GM21619 (cell line): ENCODE measurements at regions not wholly inside any gene's neighbourhood (a gene's known extent, or its start where the extent isn't known, plus 50 kb on each side); places are given as distances from the start of the nearest gene placed in this dataset.
A peak's percentile ranks its signal among the peaks of the same experiment; 100 is the strongest.
"Not testable (repeated sequence)": the region's sequence is repeated elsewhere in the genome, so short reads cannot be mapped to it uniquely, and the experiment has no call there.

Experiments used
- ATAC-seq: cut with Tn5 transposase; IDR thresholded peaks from one replicate; pipeline ENCODE4 v1.9.1; 2021; ENCODE audit not compliant: unreplicated experiment

DNA sequence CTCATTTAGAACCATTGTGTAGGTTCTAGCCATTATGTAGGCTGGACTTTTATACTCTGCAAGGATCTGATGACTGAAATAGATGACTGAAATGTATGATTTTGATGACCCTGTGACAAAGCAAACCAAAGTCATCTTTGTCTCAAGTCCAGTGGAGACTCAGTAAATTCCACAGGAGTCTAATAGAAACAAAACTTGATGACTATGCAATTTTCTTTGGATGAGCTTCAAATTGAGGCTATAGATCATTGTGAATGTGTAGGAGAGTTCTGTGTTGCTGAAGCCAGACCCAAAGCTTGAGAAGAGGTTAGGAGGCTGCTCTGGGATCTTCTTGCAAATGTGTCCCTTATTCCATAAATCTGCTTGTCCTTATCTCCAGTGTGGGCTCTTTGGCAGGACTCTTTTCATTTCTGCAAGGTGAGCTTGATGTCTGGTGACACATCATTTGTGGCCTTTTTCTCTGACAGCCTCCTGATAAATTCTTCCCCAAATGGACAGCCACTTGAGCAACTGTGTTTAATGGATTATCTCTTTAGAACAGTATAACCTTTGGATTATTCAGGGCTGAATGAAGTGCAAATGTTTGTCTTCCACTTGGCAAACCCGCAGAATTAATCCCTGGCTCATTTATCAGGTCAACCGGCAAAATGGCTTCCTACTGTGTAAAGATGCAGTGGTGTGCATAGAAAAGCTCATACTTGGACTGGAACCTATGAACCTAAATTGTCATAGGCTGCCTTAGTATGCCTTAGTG is 235.1 kb upstream of the ANKH start:
- ATAC-seq, result no peak

DNA sequence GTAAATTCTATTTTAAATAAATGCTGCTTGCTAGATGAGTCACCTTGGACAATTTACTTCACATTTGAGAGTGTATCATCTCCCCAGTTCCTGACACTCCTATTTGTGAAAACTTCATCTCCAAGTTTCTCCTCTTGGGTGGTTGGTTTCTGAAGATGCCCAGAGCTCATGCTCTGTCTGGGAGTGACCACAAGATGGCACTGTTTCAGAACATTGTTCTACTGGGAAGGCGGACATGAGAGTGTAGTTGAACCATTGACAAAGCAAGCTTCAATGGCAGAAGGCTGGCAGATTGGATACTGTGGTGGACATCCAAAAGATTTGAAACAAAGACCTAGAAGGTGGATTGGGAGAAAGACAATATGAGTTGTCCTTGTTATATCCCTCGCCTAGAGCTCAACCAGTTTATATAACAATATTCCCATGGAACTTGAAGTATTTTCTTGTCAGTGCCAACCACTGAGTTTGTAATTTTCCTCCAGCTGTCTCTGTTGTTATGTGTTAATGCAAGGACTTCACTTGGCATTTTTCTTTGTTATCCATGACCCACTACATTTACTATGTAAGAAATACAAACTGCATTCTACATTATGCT is 234.3 kb upstream of the ANKH start:
- ATAC-seq, result peak; percentile 90

DNA sequence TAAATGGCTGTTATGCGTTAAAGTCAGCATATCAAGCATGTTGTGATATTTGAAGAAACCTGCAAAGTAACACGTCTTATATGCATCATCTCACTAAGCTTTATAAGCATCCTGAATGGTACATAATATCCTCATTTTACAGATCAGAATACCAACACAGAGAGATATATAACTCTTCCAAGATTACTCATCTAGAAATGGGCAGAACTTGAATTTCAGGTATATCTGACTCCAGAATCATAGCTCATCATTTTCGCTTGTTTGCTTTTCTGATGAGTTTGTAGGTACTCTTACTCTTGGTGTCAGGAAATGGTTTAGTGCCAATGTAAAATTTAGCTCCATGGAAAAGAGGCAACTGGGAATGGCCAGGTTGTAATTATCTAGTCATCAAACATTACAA is 232.3 kb upstream of the ANKH start:
- no peak for ATAC-seq

DNA sequence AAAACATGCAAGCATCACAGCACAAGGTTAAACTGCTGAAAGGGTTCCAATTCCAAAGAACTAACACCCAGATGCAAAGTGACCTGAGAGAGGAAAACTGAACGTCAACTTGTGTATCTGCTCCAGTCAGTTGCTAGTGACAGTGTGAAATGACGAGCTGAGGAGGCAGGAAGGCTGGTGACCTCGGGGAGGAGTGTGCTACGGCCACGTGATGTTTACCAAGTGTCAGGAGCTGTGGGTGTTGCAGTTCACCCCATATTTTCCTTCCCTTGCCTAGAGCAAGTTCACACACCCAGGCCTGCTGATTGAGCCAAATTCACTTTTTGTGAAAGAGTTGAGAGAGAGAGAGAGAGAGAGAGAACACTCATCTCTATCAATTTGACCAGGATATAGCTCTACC is 231.6 kb upstream of the ANKH start:
- no peak for ATAC-seq

DNA sequence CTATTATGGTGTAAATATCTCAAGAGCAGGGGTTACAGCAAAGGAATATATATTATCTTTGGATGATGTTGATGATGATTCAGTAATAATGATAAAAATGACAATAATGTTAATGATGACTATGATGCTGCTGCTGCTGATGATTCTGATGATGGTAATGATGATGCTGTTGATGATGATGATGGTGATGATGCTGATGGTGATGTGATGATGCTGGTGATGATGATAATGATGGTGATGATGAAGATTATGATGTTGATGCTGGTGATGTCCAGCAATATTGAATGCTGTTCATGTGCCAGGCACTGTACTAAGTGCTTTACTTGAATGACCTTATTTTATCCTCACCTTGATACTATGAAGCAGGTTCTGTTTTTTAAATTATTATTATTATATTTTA is 226.0 kb upstream of the ANKH start:
- no peak for ATAC-seq

DNA sequence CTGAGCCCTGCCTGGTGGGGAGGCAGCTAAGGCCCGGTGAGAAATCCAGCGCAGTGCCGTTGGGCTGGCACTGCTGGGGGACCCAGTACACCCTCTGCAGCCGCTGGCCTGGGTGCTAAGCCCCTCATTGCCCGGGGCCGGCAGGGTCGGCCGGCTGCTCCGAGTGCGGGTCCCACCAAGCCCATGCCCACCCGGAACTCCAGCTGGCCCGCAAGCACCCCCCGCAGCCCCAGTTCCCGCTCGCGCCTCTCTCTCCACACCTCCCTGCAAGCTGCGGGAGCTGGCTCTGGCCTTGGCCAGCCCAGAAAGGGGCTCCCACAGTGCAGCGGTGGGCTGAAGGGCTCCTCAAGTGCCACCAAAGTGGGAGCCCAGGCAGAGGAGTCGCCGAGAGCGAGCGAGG is 225.1 kb upstream of the ANKH start:
- ATAC-seq, result not testable (repeated sequence)

DNA sequence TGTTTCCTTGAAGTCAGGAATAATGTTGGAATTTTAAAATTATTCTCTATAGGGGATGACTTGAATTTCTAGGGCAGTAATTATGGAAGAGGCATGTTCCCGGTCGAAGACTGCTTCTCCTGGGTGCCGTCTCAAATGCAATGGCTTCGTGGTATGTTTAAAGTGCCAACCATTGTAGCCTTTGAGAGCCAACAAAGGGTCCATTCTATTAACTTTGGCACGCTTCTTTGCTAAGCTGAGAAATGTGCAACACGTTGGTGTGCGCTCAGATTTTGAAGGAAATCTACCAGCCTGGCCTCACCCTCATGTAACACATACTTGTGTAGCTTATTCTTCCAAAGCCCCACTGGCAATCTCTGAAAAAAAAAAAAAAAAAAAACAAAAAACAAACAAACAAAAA is 221.2 kb upstream of the ANKH start:
- no peak for ATAC-seq

DNA sequence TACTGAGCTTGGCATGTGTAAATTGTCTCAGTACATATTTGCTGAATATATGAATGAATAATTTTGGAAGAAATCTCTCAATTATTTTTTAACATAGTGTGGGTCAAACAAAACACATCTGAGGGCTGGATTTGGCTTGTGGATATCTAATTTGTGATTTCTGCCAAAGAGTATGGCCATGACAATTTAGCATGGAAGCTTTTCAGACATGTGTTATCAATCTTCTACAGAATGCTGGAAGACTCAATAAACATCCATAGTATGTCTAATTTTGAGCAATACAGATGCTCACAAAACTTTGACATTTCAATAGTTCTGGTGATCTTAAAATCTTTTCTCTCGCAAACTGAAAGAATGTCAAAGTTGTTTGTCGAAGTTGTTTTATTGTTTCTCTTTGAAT is 214.1 kb upstream of the ANKH start:
- no peak for ATAC-seq

DNA sequence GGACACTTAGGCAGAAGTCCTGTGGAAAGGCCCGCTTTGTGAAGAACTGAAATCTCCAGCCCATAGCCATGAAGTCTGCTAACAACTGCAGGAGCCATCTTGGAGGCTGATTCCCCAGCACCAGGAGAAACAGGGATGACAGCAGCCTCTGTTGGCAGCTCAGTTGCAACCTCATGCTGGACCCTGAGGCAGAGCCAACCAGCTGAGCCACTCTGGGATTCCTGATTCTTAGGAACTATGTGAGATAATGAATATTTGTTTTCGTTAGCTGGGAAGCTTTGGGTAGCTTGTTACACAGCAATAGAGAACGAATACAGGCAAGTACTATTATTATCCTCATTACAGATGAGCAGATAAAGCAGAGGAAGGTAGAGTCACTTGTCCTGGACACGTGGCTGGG is 210.5 kb upstream of the ANKH start:
- ATAC-seq, result no peak

DNA sequence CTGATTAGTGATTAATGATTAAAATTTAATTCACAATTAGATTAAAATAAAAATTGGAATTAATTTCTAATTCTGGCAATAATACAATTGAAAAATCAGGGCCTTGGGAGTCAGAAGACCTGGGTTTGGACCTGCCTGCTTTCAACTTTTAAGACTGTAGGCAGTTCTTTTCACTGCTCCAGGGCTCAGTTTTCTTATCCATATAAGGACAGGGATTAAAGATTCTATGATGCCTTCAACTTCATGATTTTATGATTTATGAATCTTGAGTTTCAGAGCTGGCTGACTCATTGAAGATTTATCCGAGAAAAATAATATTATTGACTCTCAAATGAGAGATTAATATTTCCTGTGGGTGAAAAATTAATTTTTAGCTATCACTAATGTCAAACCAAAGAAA is 208.6 kb upstream of the ANKH start:
- no peak for ATAC-seq

DNA sequence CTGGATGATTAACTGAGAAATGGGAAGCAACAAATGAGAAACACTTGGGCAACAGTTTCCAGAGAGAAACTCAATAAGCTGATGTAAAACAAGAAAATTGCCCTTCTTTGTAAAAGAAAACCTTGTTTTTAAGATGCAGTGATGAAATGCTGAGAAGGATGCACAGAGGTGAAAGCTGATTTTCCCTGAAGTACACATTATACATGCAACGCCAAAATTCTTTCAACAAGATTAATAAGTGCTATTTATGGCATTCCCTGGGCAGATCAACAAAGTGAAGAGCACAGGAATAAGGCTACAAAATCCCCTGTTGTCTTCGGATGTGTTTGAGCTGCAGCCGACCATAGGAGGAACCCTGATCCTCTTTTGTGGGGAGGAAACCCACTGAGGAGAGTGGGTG is 208.0 kb upstream of the ANKH start:
- no peak for ATAC-seq

DNA sequence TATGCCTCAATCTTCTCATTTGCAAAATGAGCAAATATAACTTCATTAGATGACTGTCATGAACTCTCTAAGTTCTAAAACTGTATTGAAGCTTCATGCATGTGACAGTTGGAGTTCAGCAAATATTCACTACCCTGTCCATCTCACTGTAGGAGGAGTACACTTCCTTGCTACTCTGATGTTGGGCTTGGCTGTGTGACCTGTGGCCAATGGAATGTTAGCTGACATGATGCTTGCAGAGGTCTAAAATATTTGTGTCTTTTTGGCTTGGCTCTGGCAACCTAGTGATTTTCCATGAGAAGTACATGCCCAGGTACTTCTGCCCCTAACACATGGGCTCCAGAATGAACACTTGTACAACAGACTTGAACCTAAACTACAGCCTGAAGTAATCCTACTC is 203.1 kb upstream of the ANKH start:
- ATAC-seq, result no peak

DNA sequence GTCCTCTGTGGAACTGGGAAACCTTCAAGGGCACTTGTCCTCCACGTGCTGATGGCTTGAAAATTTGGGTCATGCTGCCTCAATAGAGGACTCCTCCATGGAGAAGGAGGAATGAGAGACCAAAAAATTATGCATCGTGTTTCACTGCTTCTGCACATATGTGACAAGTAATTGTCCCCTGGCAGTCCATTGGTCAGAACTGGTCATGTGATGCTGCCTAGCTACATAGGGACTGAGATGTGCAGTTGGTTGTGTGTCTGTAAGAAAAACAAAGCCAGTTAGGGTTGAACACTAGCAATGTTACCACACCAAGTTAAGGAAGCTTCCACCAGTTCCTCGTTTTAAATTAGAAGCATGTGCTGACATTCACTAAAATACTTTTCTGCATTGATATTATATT is 201.9 kb upstream of the ANKH start:
- no peak for ATAC-seq

DNA sequence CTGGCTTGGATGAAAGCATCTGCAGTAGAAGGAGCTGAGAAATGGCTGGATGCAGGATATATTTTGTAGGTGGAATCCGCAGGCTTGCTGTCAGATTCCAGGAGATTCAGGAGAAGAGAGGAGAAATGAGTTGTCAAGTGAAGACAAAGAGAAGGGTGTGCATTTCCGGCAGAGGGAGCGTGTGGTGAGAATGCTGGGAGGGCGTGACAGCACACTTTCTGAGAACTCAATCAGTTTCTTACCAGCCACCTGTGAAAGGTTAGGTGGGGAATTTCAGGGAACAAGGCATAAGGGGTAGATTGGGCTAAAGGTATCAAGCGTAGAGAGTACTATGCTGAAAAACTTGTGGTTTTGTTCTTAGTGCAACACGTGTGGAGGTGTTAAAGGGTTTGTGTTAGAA is 199.3 kb upstream of the ANKH start:
- ATAC-seq, result no peak

DNA sequence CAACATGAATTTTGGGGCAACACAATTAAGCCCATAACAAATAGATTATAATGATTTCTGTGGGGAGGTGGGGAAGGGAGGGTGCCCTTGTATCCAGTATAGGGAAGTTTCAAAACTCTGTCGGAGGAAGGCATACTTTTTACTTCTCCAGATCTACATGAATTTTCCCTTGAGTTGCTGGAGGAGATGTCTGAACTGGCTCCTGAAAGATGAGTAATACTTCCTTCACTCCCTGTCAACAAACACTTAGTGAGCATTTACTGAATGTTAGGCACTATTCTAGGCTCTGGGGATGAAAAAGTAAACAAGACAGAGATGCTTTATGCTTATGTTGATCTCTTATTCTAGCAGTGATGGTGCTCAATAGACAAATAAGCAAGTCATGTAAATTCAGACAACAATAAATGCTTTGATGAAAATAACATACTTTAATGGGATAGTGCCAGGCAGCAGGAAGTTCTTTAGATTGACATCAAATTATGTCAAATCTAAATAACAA is 197.9 kb upstream of the ANKH start:
- no peak for ATAC-seq

DNA sequence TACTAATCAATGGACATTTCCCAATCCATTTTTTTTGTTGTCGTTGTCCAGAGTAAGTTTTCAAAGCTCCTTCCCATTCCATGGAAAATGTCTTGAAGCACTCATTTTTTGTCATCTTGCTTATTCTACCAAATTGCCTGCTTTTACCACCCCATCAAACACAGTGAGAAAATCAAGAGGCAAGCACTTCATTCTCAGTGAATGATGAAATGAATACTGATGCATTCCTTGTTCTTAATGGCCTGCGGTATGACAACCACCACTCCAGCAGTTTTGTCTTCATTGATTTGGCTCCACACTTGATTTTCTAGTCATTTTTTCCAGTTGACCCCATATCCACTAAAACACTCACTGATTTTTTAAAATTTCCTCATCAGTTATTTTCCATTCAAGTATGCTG is 193.5 kb upstream of the ANKH start:
- no peak for ATAC-seq

DNA sequence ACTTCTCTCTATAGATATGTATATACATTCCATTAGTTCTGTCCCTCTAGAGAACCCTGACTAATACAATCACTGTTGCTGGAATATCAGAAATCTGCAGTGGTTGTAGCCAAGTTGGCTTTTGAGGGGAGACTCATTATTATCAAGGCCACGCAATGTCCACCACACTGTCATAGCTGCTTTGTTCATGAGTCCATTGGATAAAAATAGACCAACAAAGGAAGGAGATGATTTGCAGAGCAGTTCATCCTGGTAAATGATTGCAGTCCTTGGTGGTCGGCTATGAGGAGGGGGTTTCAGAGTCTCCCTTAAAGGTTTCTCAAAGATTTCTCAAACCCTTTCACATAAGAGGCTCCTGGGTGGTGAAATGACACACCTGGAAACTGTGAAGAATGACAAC is 192.8 kb upstream of the ANKH start:
- ATAC-seq, result no peak

DNA sequence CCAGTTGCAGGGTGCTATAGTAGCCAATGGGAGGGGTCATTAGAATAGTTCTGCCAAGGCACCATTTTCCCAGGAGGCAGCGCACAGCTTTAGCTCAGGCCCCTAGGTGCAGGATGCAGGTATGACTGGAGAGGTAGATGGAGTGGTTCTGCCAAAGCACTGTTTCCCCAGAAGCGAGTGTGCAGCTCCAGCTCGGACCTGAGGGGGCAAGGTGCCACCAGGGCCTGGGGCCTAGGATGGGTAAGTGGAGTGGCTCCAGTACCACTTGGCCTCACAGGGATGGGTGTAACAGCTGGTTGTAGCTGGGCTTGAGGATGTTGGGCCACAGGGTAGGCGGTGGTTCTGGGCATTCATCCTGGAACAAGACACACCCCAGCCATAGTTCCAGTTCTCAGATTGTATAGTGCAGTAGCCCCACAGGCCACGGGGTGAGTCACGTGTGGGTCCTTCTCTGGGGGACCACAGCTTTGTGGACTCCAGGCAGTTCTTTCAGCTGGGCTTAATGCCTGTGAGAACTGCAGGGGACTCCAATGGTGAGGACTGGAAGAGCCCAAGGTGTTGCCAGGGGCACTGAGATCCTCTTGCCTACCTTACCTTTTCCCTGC is 185.5 kb upstream of the ANKH start:
- ATAC-seq, result no peak

DNA sequence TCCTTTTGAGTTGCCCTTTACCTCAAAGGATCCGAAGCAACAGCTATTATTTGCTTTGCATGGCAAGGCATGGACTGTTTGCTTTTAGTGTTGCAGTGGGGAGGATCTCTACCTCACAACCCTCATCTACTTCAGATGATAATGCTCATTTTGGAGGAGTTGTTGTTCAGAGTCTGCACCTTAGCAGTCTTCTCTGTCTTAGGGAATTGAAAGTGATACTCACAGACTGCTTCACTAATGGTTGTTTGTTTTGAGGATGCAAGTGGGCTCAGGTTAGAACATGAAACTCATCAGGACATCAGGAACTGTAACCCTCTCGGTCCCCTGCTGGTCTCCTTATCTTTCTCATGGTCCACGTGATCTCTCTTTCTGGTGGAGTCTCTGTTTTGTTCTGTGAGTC is 172.9 kb upstream of the ANKH start:
- no peak for ATAC-seq

DNA sequence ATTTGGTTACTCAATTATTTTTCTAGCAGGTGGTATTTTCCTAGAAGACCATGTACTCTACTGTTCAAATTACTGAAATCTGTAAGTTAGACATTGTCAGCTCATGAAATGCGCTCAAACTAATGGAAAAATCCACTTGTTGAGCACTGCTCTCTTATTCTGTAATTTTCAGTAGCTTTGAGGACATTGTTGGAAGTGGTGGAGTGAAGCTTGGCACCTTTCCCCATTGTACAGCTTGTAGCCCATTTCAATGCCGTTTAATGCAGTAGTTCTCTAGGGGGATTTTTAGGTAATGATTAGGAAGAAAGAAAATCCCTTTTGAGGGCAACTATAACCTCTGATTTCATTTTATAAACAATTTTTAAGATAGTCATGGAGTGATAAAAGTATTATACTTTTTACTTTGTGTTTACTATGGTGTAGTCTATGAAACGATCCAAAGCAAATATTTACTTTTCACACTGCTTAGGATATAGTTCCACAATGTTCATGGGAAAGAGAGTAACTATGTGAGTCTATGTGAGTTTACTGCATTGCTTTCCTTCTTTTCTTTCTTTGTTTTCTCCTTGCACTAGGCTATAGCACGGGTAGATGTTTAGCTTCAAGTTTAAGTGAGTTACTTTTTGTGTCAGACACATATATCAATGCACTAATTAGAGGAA is 165.8 kb upstream of the ANKH start:
- no peak for ATAC-seq

DNA sequence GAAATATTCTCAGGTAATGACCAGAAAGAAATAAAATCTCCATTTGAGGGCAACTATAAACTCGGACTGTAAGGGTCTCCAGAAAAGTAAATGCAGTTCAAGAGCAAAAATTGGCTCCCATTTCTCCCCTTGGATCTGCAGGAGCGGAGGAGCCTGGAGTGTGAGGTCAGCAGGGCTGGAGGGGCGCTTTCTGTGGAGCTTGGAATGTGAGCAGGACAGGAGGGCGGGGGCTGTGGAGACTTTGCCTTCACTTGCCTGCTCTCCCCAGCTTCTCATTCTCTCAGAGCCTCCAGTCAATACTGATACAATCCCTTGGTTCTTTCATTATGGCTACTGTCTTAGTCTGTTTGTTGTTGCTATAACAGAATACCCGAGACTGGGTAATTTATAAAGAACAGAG is 162.8 kb upstream of the ANKH start:
- no peak for ATAC-seq

DNA sequence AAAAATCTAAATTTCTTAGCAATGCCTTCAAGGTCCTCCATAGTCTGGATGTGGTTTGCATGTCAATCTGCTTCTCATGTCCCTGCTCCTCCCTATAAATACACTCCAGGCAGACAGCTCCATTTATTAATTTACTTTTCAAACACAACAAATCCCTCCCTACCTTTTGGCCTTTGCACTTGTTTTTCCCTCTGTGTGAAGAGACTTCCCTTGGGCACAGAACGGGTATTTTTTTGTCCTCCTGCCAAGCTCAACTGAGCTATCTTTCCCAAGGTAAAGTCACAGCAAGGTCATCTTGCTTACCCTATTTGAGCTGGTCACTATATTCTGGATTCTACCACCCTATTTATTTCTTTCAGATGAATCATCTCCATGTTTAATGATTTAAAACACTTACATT is 159.6 kb upstream of the ANKH start:
- no peak for ATAC-seq
